ENCODE measurements at regions not wholly inside any gene's neighbourhood (a gene's known extent, or its start where the extent isn't known, plus 50 kb on each side); places are given as distances from the start of the nearest gene placed in this dataset. TPM values are rescaled to one million over a fixed set of nuclear protein-coding genes. Genes with fewer than 3 reads are reported as not detected.

- Histone ChIP-seq H3K9me3 (ENCODE audit: control insufficient read depth, insufficient read depth, low read length) (no peaks in the 10 kb centered on the region), H3K4me3 (ENCODE audit: low read depth, low read length) (no peak overlapping the region), H3K27me3 (ENCODE audit: control insufficient read depth, insufficient read depth, low read length) (no peaks in the 10 kb centered on the region), H3K27ac (ENCODE audit: low read depth, low read length) (no peak overlapping the region)
- ChIA-PET CTCF (no interaction called here), POLR2A (no interaction called here)
- DNase-seq (ENCODE audit: low read depth, low spot score), result no peak
- TF ChIP-seq CTCF (IDR thresholded peaks at IDR 0.05; ENCODE audit: low read depth, low read length), result no peak
Measured at GRCh38 chr6:22231050-22231449, 65.8 kb downstream of the PRL start.

GRCh38 chr6:22231616-22232015 is 65.2 kb downstream of the PRL start:
- Histone ChIP-seq H3K9me3 (ENCODE audit: control insufficient read depth, insufficient read depth, low read length) (no peaks in the 10 kb centered on the region), H3K4me3 (ENCODE audit: low read depth, low read length) (no peak overlapping the region), H3K27me3 (ENCODE audit: control insufficient read depth, insufficient read depth, low read length) (no peaks in the 10 kb centered on the region), H3K27ac (ENCODE audit: low read depth, low read length) (no peak overlapping the region)
- ChIA-PET POLR2A (no interaction called here), CTCF (no interaction called here)
- no peak for DNase-seq (ENCODE audit: low read depth, low spot score)
- no peak for TF ChIP-seq CTCF (IDR thresholded peaks at IDR 0.05; ENCODE audit: low read depth, low read length)

- TF ChIP-seq CTCF (IDR thresholded peaks at IDR 0.05; ENCODE audit: low read depth, low read length), result no peak
- POLR2A ChIA-PET, result interaction anchor here (0.7 to 0.8 kb wide), 2 partner anchors 42 to 643 kb away, joined by 4 to 7 read pairs; partner anchors contain the start of gene SOX4
- Histone ChIP-seq H3K9me3 (ENCODE audit: control insufficient read depth, insufficient read depth, low read length) (no peaks in the 10 kb centered on the region), H3K27me3 (ENCODE audit: control insufficient read depth, insufficient read depth, low read length) (no peaks in the 10 kb centered on the region), H3K4me3 (ENCODE audit: low read depth, low read length) (no peak overlapping the region), H3K27ac (ENCODE audit: low read depth, low read length) (no peak overlapping the region)
- CTCF ChIA-PET, result no interaction called here
- peak; percentile 76 for DNase-seq (ENCODE audit: low read depth, low spot score)
Measured at GRCh38 chr6:22236626-22237414, 60.0 kb downstream of the PRL start.

Small RNA genes lying in the stretch of these regions (small RNA-seq; reads per million reads assigned to genes)
- gene AL136313.1 (ENCODE audit: insufficient read length, low read depth), result not detected

Measured in AG04450 (cell line).